ENCODE measurements at regions not wholly inside any gene's neighbourhood (a gene's known extent, or its start where the extent isn't known, plus 50 kb on each side); places are given as distances from the start of the nearest gene placed in this dataset.
"Not testable (repeated sequence)": the region's sequence is repeated elsewhere in the genome, so short reads cannot be mapped to it uniquely, and the experiment has no call there.

- no peak for DNase-seq (ENCODE audit: low spot score)
Measured at GRCh38 chr2:199569336-199569735, 111.6 kb upstream of the SATB2 start.

- no peak for DNase-seq (ENCODE audit: low spot score)
Measured at GRCh38 chr2:199558156-199558555, 100.4 kb upstream of the SATB2 start.

- peak; percentile 14 for DNase-seq (ENCODE audit: low spot score)
Measured at GRCh38 chr2:199556527-199557285, 99.0 kb upstream of the SATB2 start.

DNA sequence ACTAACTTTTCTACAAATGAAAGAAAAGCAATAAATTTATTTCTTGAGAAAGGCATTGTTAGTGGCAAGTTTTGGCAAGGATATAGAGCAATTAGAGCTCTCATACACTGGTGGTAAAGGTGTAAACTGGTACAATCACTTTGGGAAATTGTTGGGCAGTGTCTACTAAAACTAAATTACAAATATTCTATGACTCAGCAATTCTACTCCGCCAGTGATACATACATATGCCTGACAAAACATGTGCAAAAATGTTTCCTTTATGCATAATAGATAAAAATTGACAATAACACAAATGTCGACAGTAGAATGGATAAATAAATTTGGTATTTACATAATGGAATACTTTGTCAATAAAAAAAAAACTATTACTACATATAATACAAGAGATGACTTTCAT lies 96.3 kb upstream of the SATB2 start:
- no peak for DNase-seq (ENCODE audit: low spot score)

- no peak for DNase-seq (ENCODE audit: low spot score)
Measured at GRCh38 chr2:199552141-199552540, 94.4 kb upstream of the SATB2 start.

- no peak for DNase-seq (ENCODE audit: low spot score)
Measured at GRCh38 chr2:199543606-199544172, 86.0 kb upstream of the SATB2 start.

DNA sequence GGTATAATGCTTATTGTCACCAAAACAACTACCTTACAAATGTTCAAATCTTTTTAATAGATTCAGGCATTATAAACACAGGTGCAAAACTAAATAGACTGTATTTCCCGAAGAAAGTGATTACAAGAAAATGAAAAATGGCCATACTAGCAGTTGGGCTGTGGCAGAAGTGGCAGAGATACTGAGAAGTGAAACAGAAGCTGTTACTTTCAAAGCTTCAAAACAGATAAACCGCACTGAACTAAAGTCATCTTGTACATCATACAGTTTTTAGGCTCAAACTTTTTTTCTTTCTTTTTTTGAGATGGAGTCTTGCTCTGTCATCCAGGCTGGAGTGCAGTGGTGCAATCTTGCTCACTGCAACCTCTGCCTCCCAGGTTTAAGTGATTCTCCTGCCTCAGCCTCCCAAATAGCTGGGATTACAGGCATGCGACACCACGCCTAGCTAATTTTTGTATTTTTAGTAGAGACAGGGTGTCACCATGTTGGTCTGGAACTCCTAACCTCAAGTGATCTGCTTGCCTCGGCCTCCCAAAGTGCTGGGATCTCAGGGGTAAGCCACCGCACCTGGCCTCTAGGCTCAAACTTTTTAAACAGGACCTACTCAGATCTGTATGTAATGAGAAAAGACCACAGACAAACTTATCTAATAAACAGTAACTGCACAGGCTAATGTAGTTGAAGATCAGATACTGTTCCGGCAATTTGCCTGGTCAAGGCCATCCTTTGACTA lies 77.9 kb upstream of the SATB2 start:
- no peak for DNase-seq (ENCODE audit: low spot score)

DNA sequence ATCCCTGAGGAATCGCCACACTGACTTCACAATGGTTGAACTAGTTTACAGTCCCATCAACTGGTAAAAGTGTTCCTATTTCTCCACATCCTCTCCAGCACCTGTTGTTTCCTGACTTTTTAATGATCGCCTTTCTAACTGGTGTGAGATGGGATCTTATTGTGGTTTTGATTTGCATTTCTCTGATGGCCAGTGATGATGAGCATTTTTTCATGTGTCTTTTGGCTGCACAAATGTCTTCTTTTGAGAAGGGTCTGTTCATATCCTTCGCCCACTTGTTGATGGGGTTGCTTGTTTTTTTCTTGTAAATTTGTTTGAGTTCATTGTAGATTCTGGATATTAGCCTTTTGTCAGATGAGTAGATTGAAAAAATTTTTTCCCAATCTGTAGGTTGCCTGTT lies 76.1 kb upstream of the SATB2 start:
- not testable (repeated sequence) for DNase-seq (ENCODE audit: low spot score)

DNA sequence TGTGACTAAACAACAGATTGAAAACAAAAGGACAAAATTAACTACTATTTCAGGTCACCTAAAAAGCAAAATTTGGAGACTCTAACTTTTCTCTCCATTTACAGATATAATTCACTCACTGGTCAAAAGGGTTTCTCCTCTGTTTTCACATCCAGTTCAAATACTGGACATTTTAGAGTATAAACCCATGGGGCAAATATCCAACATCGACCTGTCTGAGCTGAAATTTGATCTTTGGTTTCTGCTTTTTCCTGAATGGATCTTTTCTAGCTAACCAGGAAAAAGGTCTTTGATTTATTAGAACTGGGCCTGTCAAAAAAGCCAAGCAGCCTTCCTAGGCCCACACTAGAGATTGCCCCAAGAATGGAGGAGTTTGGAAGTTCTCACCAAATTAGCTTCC lies 69.3 kb upstream of the SATB2 start:
- DNase-seq (ENCODE audit: low spot score): no peak

DNA sequence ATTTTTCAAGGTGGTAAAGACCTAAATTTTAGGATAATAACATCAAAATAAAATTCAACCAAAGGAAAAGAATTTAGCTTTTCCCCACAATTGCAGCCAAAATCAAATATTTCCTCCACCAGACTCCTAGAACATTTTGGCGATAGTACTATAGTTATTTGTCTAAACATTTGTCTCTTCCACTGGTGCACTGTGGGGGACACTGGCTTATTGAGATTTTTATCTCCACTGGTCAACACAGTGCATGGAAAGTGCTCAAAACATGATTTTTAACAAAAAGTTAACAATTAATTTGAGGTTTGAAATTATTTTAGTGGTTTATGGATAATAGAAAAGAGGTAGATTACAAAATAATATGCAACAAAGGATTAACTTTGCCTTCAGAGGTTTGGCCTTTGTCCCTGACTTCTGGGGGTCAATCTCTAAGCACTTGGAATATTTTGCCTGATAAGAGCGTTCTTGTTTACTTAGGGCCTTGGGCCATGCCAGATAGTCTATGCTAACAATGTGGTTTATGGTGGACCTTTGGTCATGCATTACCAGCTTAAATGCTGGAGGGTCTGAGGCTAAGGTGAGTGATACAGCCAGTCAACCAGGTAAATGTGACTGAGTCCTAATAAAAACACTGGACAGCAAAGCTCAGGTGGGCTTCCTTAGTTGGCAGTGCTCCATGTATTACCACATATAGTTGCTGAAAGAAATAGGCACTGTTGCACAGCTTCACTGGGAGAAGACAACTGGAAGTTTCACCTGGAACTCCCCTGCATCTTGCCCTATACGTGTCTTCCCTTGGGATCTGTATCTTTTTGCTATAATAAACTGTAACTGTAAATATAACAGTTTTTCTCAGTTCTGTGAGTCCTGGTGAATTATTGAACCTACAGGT lies 67.2 kb upstream of the SATB2 start:
- no peak for DNase-seq (ENCODE audit: low spot score)

DNA sequence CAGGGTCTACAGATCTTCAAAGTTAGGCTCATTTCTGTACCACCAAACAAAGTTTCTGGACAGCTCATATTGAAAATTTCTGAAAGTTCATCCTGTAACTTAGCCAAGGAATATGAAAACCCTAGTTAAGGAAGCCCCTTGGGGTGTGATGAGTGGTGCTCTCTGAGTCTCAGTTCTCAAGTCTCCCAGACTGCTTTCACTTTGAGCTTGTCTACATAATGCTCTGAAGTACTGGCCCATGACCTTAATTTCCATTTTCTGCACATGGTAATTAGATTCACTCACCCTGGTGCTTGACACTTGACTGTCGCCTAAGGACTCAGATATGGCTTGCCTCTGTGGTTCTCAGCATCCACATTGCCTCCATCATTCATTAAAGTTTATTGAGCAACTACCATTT lies 51.7 kb upstream of the SATB2 start:
- DNase-seq (ENCODE audit: low spot score): no peak
